ENCODE measurements at regions not wholly inside any gene's neighbourhood (a gene's known extent, or its start where the extent isn't known, plus 50 kb on each side); places are given as distances from the start of the nearest gene placed in this dataset.

DNA sequence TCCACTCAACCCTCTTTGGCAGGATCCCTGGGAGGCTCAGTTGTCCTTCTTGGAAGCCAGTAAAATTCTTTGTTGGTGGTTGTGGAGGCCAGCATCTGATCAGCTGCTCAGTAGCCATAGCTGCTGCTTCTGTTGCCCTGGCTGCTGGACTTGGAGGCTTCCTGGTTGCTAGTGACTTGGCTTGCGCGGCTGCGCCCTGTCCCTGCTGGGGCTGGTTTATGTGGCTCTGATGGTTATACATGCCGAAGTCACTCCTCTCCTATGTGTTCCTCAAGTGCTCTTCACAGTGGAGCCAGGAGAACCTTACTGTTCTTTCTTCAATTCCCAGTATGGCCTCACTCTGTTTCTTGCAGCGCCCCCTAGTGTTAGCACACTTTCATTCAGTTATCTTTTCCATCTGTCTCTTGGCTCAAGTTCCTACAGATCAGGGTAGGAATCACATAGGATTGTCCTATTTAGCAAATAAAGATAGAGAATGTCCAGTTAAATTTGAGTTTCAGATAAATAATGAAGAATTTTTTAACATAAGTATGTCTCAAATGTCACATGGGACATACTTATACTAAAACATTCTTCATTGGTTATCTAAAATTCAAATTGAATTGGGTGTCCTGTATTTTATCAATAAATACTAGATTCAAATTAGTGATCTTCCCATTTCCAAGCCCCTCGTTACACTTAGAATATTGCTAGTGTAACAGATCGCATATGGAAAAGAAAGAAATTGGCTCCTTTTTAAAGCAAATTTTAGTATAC is 176.5 kb downstream of the TGFB2 start:
- no peak overlapping the region for H3K9ac ChIP-seq (ENCODE audit: insufficient read length)
- no peak overlapping the region for H3K4me3 ChIP-seq
- H3K9me3 ChIP-seq (ENCODE audit: low read depth, low read length) = no peaks in the 10 kb centered on the region
- H3K27ac ChIP-seq = no peak overlapping the region
- no peaks in the 10 kb centered on the region for H3K36me3 ChIP-seq (ENCODE audit: insufficient read depth, low read length)
- no peak for TF ChIP-seq POLR2AphosphoS5 (IDR thresholded peaks at IDR 0.05; ENCODE audit: borderline replicate concordance, low read depth, low read length)
- TF ChIP-seq EZH2 (IDR thresholded peaks at IDR 0.05) = no peak
- TF ChIP-seq FOXP2 (optimal IDR thresholded peaks at IDR 0.05; ENCODE audit: control extremely low read depth, extremely low read length, insufficient read depth) = no peak
- DNase-seq (ENCODE audit: low read depth, low spot score) = peak; percentile 44

DNA sequence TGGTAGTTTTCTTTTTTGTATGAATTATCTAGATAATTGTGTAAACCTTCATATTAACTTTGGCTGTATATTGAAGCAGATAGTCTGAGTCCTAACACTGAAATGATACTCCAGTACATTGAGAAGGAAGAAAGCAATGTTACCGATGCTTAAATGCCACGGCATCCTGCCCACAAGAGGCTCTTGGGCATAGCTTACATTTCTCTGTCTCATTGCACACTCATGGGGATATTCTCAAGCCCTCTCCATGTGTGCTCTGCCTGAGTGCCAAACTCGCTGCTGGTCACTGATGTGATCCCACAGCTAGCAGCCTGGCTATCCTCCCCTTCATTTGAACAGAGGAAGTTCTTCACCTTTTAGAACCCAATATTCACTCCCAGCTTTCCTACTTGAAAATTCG is 179.4 kb downstream of the TGFB2 start:
- TF ChIP-seq POLR2AphosphoS5 (IDR thresholded peaks at IDR 0.05; ENCODE audit: borderline replicate concordance, low read depth, low read length) = no peak
- TF ChIP-seq FOXP2 (optimal IDR thresholded peaks at IDR 0.05; ENCODE audit: control extremely low read depth, extremely low read length, insufficient read depth) = no peak
- no peak for TF ChIP-seq EZH2 (IDR thresholded peaks at IDR 0.05)
- Histone ChIP-seq H3K4me3 (no peak overlapping the region), H3K36me3 (ENCODE audit: insufficient read depth, low read length) (no peaks in the 10 kb centered on the region), H3K27ac (no peak overlapping the region), H3K9me3 (ENCODE audit: low read depth, low read length) (no peaks in the 10 kb centered on the region), H3K9ac (ENCODE audit: insufficient read length) (no peak overlapping the region)
- DNase-seq (ENCODE audit: low read depth, low spot score) = no peak

GRCh38 chr1:218525031-218525430 is 179.9 kb downstream of the TGFB2 start:
- no peaks in the 10 kb centered on the region for H3K36me3 ChIP-seq (ENCODE audit: insufficient read depth, low read length)
- H3K9me3 ChIP-seq (ENCODE audit: low read depth, low read length) = no peaks in the 10 kb centered on the region
- H3K4me3 ChIP-seq = no peak overlapping the region
- no peak overlapping the region for H3K9ac ChIP-seq (ENCODE audit: insufficient read length)
- no peak for TF ChIP-seq POLR2AphosphoS5 (IDR thresholded peaks at IDR 0.05; ENCODE audit: borderline replicate concordance, low read depth, low read length)
- no peak for TF ChIP-seq FOXP2 (optimal IDR thresholded peaks at IDR 0.05; ENCODE audit: control extremely low read depth, extremely low read length, insufficient read depth)
- no peak for TF ChIP-seq EZH2 (IDR thresholded peaks at IDR 0.05)
- no peak for DNase-seq (ENCODE audit: low read depth, low spot score)
- no peak overlapping the region for H3K27ac ChIP-seq

DNA sequence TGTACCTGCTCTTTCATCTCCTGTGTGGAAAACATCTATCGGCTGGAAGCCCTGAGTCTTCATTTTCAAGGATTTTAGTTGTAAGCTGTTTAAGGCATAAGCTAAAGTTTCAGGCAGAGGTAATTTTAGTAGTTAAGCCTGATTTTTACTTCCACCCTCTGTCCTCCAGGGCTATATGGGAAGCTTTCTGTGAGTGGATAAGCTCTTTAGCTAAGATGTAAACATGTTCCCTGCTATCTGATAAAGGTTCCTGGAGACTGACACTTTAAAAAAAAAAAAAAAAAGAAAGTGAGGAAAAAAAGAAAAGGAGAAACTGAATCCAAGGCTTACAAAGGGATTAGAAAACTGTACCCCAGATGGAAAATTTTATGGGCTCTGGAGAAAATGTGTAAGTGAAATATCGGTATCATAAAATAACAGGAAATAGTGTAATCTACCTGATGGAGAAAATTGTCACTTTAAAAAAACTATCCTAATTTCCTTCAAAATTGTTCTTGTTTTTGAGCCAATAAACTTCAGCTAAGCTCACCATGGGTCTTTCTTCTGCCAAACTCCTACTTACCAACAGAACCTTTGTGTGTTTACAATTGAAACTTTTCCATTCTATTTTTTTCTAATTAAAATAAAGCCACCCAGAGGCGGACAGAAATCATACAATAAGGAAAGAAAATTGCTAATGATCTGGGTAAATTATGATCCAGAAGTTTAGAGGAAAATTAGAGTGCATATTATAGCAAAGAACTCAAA is 180.5 kb downstream of the TGFB2 start:
- no peak overlapping the region for H3K9ac ChIP-seq (ENCODE audit: insufficient read length)
- no peak for DNase-seq (ENCODE audit: low read depth, low spot score)
- no peak for TF ChIP-seq EZH2 (IDR thresholded peaks at IDR 0.05)
- TF ChIP-seq POLR2AphosphoS5 (IDR thresholded peaks at IDR 0.05; ENCODE audit: borderline replicate concordance, low read depth, low read length) = no peak
- TF ChIP-seq FOXP2 (optimal IDR thresholded peaks at IDR 0.05; ENCODE audit: control extremely low read depth, extremely low read length, insufficient read depth) = no peak
- no peak overlapping the region for H3K27ac ChIP-seq
- H3K9me3 ChIP-seq (ENCODE audit: low read depth, low read length) = no peaks in the 10 kb centered on the region
- H3K36me3 ChIP-seq (ENCODE audit: insufficient read depth, low read length) = no peaks in the 10 kb centered on the region
- H3K4me3 ChIP-seq = no peak overlapping the region

- no peak for TF ChIP-seq FOXP2 (optimal IDR thresholded peaks at IDR 0.05; ENCODE audit: control extremely low read depth, extremely low read length, insufficient read depth)
- TF ChIP-seq POLR2AphosphoS5 (IDR thresholded peaks at IDR 0.05; ENCODE audit: borderline replicate concordance, low read depth, low read length) = no peak
- TF ChIP-seq EZH2 (IDR thresholded peaks at IDR 0.05) = no peak
- DNase-seq (ENCODE audit: low read depth, low spot score) = no peak
These were observed 181.1 kb downstream of the TGFB2 start for GRCh38 chr1:218526198-218526580.

GRCh38 chr1:218527737-218528136 is 182.6 kb downstream of the TGFB2 start:
- H3K4me3 ChIP-seq = no peak overlapping the region
- H3K9ac ChIP-seq (ENCODE audit: insufficient read length) = no peak overlapping the region
- TF ChIP-seq EZH2 (IDR thresholded peaks at IDR 0.05) = no peak
- TF ChIP-seq FOXP2 (optimal IDR thresholded peaks at IDR 0.05; ENCODE audit: control extremely low read depth, extremely low read length, insufficient read depth) = no peak
- no peak for TF ChIP-seq POLR2AphosphoS5 (IDR thresholded peaks at IDR 0.05; ENCODE audit: borderline replicate concordance, low read depth, low read length)
- H3K9me3 ChIP-seq (ENCODE audit: low read depth, low read length) = no peaks in the 10 kb centered on the region
- no peak for DNase-seq (ENCODE audit: low read depth, low spot score)
- no peaks in the 10 kb centered on the region for H3K36me3 ChIP-seq (ENCODE audit: insufficient read depth, low read length)
- no peak overlapping the region for H3K27ac ChIP-seq

More at GRCh38 chr1:218526198-218526580, 181.1 kb downstream of the TGFB2 start:
- no peak overlapping the region for H3K9ac ChIP-seq (ENCODE audit: insufficient read length)
- H3K27ac ChIP-seq = no peak overlapping the region
- H3K36me3 ChIP-seq (ENCODE audit: insufficient read depth, low read length) = no peaks in the 10 kb centered on the region
- no peak overlapping the region for H3K4me3 ChIP-seq
- H3K9me3 ChIP-seq (ENCODE audit: low read depth, low read length) = no peaks in the 10 kb centered on the region

- no peak overlapping the region for H3K27ac ChIP-seq
- no peaks in the 10 kb centered on the region for H3K9me3 ChIP-seq (ENCODE audit: low read depth, low read length)
- no peak overlapping the region for H3K4me3 ChIP-seq
- no peaks in the 10 kb centered on the region for H3K36me3 ChIP-seq (ENCODE audit: insufficient read depth, low read length)
- no peak for DNase-seq (ENCODE audit: low read depth, low spot score)
- TF ChIP-seq FOXP2 (optimal IDR thresholded peaks at IDR 0.05; ENCODE audit: control extremely low read depth, extremely low read length, insufficient read depth) (no peak), EZH2 (IDR thresholded peaks at IDR 0.05) (no peak), POLR2AphosphoS5 (IDR thresholded peaks at IDR 0.05; ENCODE audit: borderline replicate concordance, low read depth, low read length) (no peak)
- H3K9ac ChIP-seq (ENCODE audit: insufficient read length) = no peak overlapping the region
These were observed 184.6 kb downstream of the TGFB2 start for GRCh38 chr1:218529646-218530300.

- TF ChIP-seq FOXP2 (optimal IDR thresholded peaks at IDR 0.05; ENCODE audit: control extremely low read depth, extremely low read length, insufficient read depth) = no peak
- no peak for TF ChIP-seq POLR2AphosphoS5 (IDR thresholded peaks at IDR 0.05; ENCODE audit: borderline replicate concordance, low read depth, low read length)
- no peak for TF ChIP-seq EZH2 (IDR thresholded peaks at IDR 0.05)
- no peaks in the 10 kb centered on the region for H3K9me3 ChIP-seq (ENCODE audit: low read depth, low read length)
- no peaks in the 10 kb centered on the region for H3K36me3 ChIP-seq (ENCODE audit: insufficient read depth, low read length)
- no peak overlapping the region for H3K9ac ChIP-seq (ENCODE audit: insufficient read length)
- no peak for DNase-seq (ENCODE audit: low read depth, low spot score)
- no peak overlapping the region for H3K4me3 ChIP-seq
- no peak overlapping the region for H3K27ac ChIP-seq
These were observed 186.8 kb downstream of the TGFB2 start for GRCh38 chr1:218531936-218532335.
